GM19467 (cell line): ENCODE measurements at regions not wholly inside any gene's neighbourhood (a gene's known extent, or its start where the extent isn't known, plus 50 kb on each side); places are given as distances from the start of the nearest gene placed in this dataset.

Source experiments
- ATAC-seq: cut with Tn5 transposase; IDR thresholded peaks from one replicate; pipeline ENCODE4 v1.9.1; 2021; ENCODE audit warnings: mild to moderate bottlenecking, moderate library complexity; ENCODE audit not compliant: unreplicated experiment

GRCh38 chr5:124444147-124444775 is 302.2 kb downstream of the ZNF608 start:
- peak; percentile 100 for ATAC-seq

- ATAC-seq: no peak
These were observed 306.0 kb downstream of the ZNF608 start for GRCh38 chr5:124440471-124440870.

- ATAC-seq: no peak
These were observed 306.8 kb downstream of the ZNF608 start for GRCh38 chr5:124439609-124440008.

- ATAC-seq: no peak
These were observed 307.5 kb downstream of the ZNF608 start for GRCh38 chr5:124438903-124439281.

- no peak for ATAC-seq
These were observed 308.2 kb downstream of the ZNF608 start for GRCh38 chr5:124438026-124438902.

- ATAC-seq: no peak
These were observed 310.1 kb downstream of the ZNF608 start for GRCh38 chr5:124436294-124436693.

GRCh38 chr5:124433170-124433569 is 313.3 kb downstream of the ZNF608 start:
- no peak for ATAC-seq

- ATAC-seq: no peak
These were observed 324.9 kb downstream of the ZNF608 start for GRCh38 chr5:124421584-124421983.

GRCh38 chr5:124420952-124421351 is 325.5 kb downstream of the ZNF608 start:
- no peak for ATAC-seq

- peak; percentile 63 for ATAC-seq
These were observed 326.9 kb downstream of the ZNF608 start for GRCh38 chr5:124419531-124419930.

GRCh38 chr5:124418390-124418789 is 328.0 kb downstream of the ZNF608 start:
- ATAC-seq: no peak

GRCh38 chr5:124417196-124417595 is 329.2 kb downstream of the ZNF608 start:
- ATAC-seq: no peak

- ATAC-seq: no peak
These were observed 329.8 kb downstream of the ZNF608 start for GRCh38 chr5:124416627-124417026.

- ATAC-seq: no peak
These were observed 331.5 kb downstream of the ZNF608 start for GRCh38 chr5:124414973-124415372.

- ATAC-seq: peak; percentile 88
These were observed 335.6 kb downstream of the ZNF608 start for GRCh38 chr5:124410539-124411488.

- ATAC-seq: no peak
These were observed 337.5 kb downstream of the ZNF608 start for GRCh38 chr5:124408738-124409453.

GRCh38 chr5:124404796-124405195 is 341.6 kb downstream of the ZNF608 start:
- ATAC-seq: no peak

GRCh38 chr5:124403281-124403680 is 343.2 kb downstream of the ZNF608 start:
- no peak for ATAC-seq

GRCh38 chr5:124402144-124402581 is 344.3 kb downstream of the ZNF608 start:
- no peak for ATAC-seq

- ATAC-seq: no peak
These were observed 344.8 kb downstream of the ZNF608 start for GRCh38 chr5:124401476-124402143.
